SK-N-SH treated with all-trans-retinoic acid at 6 μM for 48 hours (cell line): ENCODE measurements at regions not wholly inside any gene's neighbourhood (a gene's known extent, or its start where the extent isn't known, plus 50 kb on each side); places are given as distances from the start of the nearest gene placed in this dataset.

Source experiments
- ATAC-seq: fragments of 200-7000 bp; cut with Tn5 transposase; 3 replicates; pipeline ENCODE4 v1.9.1; 2020; ENCODE audit warnings: mild to moderate bottlenecking, moderate library complexity
- ARNTL ChIP-seq: fragments of 450-650 bp; formaldehyde crosslinking; IDR thresholded peaks from 2 replicates; pipeline ENCODE4 v1.5.0; 2020; ENCODE audit warnings: low read depth, mild to moderate bottlenecking, moderate library complexity, borderline replicate concordance
- BACH2 ChIP-seq: fragments of 250-450 bp; sonication (Bioruptor Pico); IDR thresholded peaks from 2 replicates; pipeline ENCODE4 v1.9.0; 2021; ENCODE audit warnings: mild to moderate bottlenecking, borderline replicate concordance
- CREB5 ChIP-seq: fragments of 250-450 bp; sonication (Bioruptor Pico); IDR thresholded peaks from 2 replicates; pipeline ENCODE4 v1.5.1; 2020; ENCODE audit warnings: low read depth, mild to moderate bottlenecking, moderate library complexity
- CSDC2 ChIP-seq: fragments of 250-450 bp; sonication (Bioruptor Pico); IDR thresholded peaks from 2 replicates; pipeline ENCODE4 v1.5.0; 2020; ENCODE audit warnings: mild to moderate bottlenecking, moderate library complexity
- GLIS3 ChIP-seq: fragments of 250-450 bp; sonication (Bioruptor Pico); IDR thresholded peaks from 2 replicates; pipeline ENCODE4 v1.5.0; 2020; ENCODE audit warnings: mild to moderate bottlenecking, moderate library complexity
- ISL1 ChIP-seq: fragments of 250-450 bp; sonication (Bioruptor Pico); IDR thresholded peaks from 2 replicates; pipeline ENCODE4 v2.1.2; 2022; ENCODE audit warnings: mild to moderate bottlenecking, moderate library complexity
- OSR1 ChIP-seq: fragments of 250-450 bp; sonication (Bioruptor Pico); IDR thresholded peaks from 2 replicates; pipeline ENCODE4 v1.8.0; 2022; ENCODE audit warnings: moderate library complexity, mild to moderate bottlenecking, inconsistent platforms
- POU6F1 ChIP-seq: fragments of 250-450 bp; sonication (Bioruptor Pico); IDR thresholded peaks from 2 replicates; pipeline ENCODE4 v1.8.0; 2021; ENCODE audit warnings: low read depth, mild to moderate bottlenecking, moderate library complexity, borderline replicate concordance
- PPARA ChIP-seq: fragments of 250-450 bp; sonication (Bioruptor Pico); IDR thresholded peaks from 2 replicates; pipeline ENCODE4 v1.5.0; 2020; ENCODE audit warnings: mild to moderate bottlenecking, borderline replicate concordance
- RARB ChIP-seq: fragments of 250-450 bp; sonication (Bioruptor Pico); IDR thresholded peaks from 2 replicates; pipeline ENCODE4 v1.8.0; 2021; ENCODE audit warnings: mild to moderate bottlenecking, moderate library complexity
- SNAI2 ChIP-seq: fragments of 250-450 bp; sonication (Bioruptor Pico); IDR thresholded peaks from 2 replicates; pipeline ENCODE4 v1.5.0; 2020; ENCODE audit warnings: mild to moderate bottlenecking, moderate library complexity
- TCF4 ChIP-seq: fragments of 250-450 bp; sonication (Bioruptor Pico); IDR thresholded peaks from 2 replicates; pipeline ENCODE4 v1.8.0; 2021; ENCODE audit warnings: mild to moderate bottlenecking, moderate library complexity, borderline replicate concordance
- ZC3H10 ChIP-seq: fragments of 250-450 bp; sonication (Bioruptor Pico); IDR thresholded peaks from 2 replicates; pipeline ENCODE4 v1.5.1; 2021; ENCODE audit warnings: mild to moderate bottlenecking, moderate library complexity
- ZFP3 ChIP-seq: fragments of 250-450 bp; sonication (Bioruptor Pico); IDR thresholded peaks from 2 replicates; pipeline ENCODE4 v1.5.0; 2020; ENCODE audit warnings: mild to moderate bottlenecking, moderate library complexity
- ZNF565 ChIP-seq: fragments of 450-650 bp; formaldehyde crosslinking; conservative IDR thresholded peaks from 2 replicates; pipeline ENCODE4 v1.5.0; 2020; ENCODE audit warnings: low read depth, mild to moderate bottlenecking, moderate library complexity
- ZNF70 ChIP-seq: fragments of 450-650 bp; formaldehyde crosslinking; IDR thresholded peaks from 2 replicates; pipeline ENCODE4 v1.5.0; 2020; ENCODE audit warnings: mild to moderate bottlenecking, moderate library complexity
- ZNF8 ChIP-seq: fragments of 450-650 bp; formaldehyde crosslinking; IDR thresholded peaks from 2 replicates; pipeline ENCODE4 v1.5.0; 2020; ENCODE audit warnings: mild to moderate bottlenecking, moderate library complexity
- TF ChIP-seq, protein P1 (sequence below): fragments of 250-450 bp; sonication (Bioruptor Pico); IDR thresholded peaks from 2 replicates; pipeline ENCODE4 v1.5.0; 2020; ENCODE audit warnings: mild to moderate bottlenecking, moderate library complexity

GRCh38 chr10:85545874-85546273 lies 820.7 kb downstream of the GRID1 start:
- TF ChIP-seq CREB5 (no peak), OSR1 (CRISPR knock-in tag) (no peak), ZNF70 (CRISPR knock-in tag) (no peak), PPARA (no peak), RARB (CRISPR knock-in tag) (no peak), GLIS3 (CRISPR knock-in tag) (no peak), POU6F1 (no peak), ARNTL (no peak), ZNF565 (CRISPR knock-in tag) (no peak)
- no peak for ATAC-seq

GRCh38 chr10:85547460-85548023 lies 819.1 kb downstream of the GRID1 start:
- TF ChIP-seq ZC3H10 (CRISPR knock-in tag) (no peak), BACH2 (CRISPR knock-in tag) (no peak), SNAI2 (CRISPR knock-in tag) (no peak), TCF4 (CRISPR knock-in tag) (no peak), ISL1 (no peak)
- TF ChIP-seq, protein P1, sequence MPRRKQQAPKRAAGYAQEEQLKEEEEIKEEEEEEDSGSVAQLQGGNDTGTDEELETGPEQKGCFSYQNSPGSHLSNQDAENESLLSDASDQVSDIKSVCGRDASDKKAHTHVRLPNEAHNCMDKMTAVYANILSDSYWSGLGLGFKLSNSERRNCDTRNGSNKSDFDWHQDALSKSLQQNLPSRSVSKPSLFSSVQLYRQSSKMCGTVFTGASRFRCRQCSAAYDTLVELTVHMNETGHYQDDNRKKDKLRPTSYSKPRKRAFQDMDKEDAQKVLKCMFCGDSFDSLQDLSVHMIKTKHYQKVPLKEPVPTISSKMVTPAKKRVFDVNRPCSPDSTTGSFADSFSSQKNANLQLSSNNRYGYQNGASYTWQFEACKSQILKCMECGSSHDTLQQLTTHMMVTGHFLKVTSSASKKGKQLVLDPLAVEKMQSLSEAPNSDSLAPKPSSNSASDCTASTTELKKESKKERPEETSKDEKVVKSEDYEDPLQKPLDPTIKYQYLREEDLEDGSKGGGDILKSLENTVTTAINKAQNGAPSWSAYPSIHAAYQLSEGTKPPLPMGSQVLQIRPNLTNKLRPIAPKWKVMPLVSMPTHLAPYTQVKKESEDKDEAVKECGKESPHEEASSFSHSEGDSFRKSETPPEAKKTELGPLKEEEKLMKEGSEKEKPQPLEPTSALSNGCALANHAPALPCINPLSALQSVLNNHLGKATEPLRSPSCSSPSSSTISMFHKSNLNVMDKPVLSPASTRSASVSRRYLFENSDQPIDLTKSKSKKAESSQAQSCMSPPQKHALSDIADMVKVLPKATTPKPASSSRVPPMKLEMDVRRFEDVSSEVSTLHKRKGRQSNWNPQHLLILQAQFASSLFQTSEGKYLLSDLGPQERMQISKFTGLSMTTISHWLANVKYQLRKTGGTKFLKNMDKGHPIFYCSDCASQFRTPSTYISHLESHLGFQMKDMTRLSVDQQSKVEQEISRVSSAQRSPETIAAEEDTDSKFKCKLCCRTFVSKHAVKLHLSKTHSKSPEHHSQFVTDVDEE (CRISPR knock-in tag) = no peak
- no peak for ATAC-seq

- no peak for TF ChIP-seq ZFP3
- no peak for TF ChIP-seq PPARA
- TF ChIP-seq ZNF8 = no peak
- TF ChIP-seq BACH2 (CRISPR knock-in tag) = no peak
- TF ChIP-seq CSDC2 (CRISPR knock-in tag) = no peak
- no peak for TF ChIP-seq POU6F1
- TF ChIP-seq, all 23 proteins: peak for 0
- no peak for ATAC-seq
Measured at GRCh38 chr10:85548034-85548433, 818.6 kb downstream of the GRID1 start.
